HG02970 (cell line): ENCODE measurements at regions not wholly inside any gene's neighbourhood (a gene's known extent, or its start where the extent isn't known, plus 50 kb on each side); places are given as distances from the start of the nearest gene placed in this dataset.

Experiments
- ATAC-seq: cut with Tn5 transposase; IDR thresholded peaks from one replicate; pipeline ENCODE4 v1.9.1; 2021; ENCODE audit warnings: mild to moderate bottlenecking, moderate library complexity, moderate number of reproducible peaks; ENCODE audit not compliant: unreplicated experiment, low FRiP score

DNA sequence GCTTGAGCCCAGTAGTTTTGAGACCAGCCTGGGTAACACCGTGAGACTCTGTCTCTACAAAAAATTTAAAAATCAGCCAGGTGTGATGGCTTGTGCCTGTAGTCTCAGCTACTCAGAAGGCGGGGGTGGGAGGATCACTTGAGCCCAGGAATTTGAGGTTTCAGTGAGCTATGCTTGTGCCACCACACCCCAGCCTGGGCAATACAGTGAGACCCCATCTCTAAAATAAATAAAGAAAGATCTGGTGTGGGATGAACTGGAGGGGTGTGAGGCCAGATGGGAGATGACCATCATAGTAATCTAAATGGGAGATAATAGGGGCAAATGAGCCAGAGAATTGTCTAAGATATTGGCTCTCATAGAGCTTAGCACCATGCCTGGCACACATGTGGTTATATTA, 60.1 kb upstream of the TRABD2B start:
- no peak for ATAC-seq

DNA sequence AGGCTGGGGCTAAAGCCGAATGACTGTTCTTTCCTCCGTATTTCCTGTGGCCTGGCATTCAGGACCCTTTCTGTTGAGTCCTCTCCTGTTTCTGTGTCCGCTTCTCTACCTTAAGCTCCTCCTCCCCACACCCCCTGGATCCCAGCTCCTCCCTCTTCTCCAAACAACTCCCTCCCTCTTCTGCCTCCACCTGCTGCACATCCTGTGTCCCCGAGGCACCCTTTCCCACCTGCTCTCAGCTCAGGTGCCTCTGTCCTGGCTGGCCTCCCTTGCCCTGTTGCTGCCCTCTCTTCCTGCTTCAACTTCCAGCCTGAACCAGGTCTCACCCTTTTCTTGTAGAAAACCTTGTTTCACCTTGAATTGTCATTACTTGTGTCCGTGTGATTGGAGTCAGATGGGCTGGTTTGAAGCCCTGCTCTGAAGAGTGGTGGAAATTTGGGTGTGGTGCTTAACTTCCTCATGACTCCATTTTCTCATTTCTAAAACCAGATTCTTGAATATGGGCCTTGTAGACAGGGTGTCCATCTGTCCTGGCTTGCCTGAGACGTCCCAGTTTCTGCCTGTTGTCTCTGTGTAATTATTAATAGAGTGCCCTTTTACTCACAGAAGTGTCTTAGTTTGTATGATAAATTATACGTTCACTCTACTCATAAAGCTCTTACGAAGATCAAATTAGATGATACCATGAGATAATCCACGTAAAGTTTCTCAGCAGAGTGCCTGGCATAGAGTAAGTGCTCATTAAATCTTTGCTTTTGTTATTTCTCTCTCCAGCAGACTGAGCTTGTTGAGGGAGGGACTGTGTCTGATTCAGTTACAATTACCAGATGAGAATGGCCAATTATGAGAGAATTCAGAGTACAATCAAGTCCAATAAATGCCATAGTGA, 58.9 kb upstream of the TRABD2B start:
- no peak for ATAC-seq

DNA sequence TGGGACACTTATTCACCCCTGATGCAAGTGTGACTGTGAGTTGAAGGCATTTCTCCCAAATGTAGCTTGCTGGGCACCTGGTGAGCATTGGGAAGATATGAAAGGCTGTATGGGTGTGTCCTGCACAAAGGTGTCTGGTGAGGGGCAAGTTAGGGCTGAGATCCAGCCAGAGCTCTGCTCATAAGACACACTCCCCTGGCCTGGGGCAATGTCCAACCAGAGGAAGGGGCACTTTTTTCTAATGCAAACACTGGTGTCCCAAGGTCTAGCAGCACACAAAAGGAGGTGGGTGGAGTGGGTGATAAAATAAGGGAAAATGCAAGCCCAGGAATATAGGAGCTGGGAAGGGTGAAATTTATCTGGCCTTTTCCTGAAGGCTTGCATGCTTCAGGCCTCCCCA, 57.0 kb upstream of the TRABD2B start:
- no peak for ATAC-seq

DNA sequence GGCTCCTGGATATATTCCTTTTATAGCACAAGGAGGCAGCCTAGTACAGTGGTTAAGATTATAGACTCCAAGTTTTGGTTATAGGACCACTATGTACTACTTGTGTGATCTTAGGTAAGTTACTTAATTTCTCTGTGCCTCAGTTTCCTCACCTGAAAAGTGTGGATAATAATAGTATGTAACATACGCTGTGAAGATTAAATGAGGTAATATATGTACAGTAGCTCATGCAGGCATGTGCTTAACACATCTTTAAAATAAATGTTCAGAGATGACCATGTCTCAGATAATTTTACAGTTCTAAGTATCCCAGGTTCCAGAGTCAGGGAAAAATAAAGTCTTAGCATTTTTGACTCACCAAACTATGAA, 55.7 kb upstream of the TRABD2B start:
- ATAC-seq: no peak

DNA sequence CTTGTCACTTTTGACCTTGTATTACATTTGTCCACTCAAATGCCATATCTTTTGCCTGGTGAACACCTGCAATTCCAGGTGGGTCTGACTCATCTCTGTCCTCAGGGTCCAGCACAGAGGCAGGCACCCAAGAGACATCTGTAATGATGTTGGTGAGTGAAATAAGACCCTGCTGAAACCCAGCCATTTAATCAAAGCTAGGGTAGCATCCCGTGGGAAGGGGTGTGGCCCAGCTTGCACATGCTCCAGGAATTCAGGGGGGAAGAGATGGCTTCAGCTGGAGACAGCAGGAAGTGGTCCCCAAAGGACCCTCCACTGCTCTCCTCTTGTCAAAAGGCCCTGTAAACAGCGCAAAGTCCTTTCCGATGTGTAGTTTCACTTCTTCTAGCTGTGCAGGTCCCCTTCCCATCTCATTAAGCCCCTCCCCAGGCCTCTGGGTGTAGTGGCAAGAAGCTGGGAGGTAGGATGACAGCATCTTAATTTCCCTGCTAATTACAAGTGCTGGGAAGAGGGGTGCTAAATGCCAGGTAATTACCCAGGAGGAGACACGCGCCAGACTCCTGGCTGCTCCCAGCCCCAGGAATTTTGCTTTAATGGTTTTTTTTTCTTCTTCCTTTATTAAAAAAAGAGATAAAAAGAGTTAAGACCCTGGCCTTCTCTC, 54.4 kb upstream of the TRABD2B start:
- no peak for ATAC-seq

DNA sequence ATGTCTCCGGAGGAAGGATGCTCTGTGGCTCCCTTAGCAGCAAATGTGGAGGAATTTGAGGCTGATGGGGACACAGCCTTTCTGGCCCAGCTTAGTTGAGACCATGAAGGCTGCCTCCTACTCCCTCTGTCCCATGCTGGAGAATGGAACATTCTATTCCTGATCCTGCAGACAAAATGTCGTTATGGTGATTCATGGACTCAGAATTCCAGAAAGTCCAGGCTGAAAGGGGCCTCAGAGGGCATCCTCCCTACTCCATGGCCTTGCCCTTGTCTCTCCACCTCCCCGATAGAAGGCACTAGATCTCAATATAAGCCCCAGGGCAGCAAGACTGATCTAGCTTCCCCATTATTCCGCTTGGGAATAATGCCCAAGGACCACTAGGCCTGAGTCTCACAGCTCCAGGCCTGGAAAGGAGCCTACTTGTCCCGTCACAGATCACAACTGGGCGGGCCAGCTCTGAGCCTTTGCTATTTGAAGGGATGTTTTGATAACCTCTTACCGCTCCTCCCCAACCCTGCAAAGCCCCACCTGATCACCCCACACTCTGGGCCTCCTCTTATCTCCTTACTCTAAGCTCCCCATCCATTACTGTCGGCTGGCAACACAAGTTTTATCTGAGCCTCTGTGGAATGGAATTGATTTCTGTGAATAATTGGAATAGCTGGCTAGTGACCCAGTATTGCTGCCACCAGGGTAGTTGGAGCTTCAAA, 52.8 kb upstream of the TRABD2B start:
- ATAC-seq: no peak

DNA sequence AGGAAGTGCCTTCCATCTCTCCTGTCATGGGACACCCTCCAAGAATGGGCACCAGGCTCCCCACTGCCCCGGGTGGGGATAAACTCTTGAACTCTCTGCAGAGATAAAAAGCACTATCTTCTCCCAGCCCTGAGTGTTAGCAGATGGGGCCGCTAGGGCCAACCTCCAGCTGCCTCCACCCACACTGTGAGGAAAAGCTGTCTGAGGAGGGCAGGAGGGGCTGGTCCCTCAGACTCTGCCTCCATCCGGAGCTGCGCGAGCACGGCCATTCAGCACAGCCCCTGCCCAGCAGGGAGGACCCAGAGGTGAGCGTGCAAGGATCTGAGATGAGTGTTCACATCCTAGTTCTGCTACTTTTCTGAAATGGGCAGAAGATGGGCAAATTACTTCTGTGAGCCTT, 51.8 kb upstream of the TRABD2B start:
- no peak for ATAC-seq

DNA sequence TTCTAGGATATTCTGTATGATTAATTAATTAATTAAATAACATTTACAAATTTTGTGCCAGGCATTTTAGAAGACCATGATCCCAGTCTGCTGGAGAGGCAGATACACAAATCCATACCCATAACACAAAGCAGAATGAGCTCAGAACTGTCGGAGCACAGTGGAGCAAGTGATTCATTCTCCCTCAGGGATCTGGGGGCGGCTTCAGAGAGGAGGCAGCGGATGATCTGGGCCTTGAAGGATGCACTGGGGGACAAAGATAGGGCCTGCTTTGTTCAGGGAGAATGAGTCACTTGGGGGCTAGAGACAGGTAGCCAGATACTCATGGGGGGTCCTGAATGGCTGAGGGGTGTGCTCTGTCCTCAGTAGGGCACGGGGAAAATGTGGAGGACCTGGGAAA, 50.9 kb upstream of the TRABD2B start:
- no peak for ATAC-seq

DNA sequence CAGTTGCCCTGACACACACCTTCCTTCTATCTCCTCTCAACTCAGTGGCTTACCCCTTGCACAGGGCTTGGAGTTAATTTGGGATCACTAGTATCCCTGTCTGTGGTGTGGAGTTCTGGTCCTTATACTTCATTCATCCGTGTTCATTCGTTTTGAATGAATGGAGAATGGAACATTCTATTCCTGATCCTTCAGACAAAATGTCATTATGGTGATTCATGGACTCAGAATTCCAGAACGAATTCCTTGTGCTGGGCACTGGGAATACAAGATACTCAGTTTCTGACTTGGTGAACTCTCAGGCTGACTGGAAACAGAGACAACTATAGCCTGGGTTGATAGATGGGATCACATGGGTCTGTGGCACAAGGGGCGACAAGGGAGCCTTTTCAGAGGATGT, 49.9 kb upstream of the TRABD2B start:
- no peak for ATAC-seq
